HepG2 (cell line): ENCODE measurements at regions not wholly inside any gene's neighbourhood (a gene's known extent, or its start where the extent isn't known, plus 50 kb on each side); places are given as distances from the start of the nearest gene placed in this dataset.

Source experiments
- ATAC-seq: fragments of 200-7000 bp; cut with Tn5 transposase; 3 replicates; pipeline ENCODE4 v1.9.1; 2020; ENCODE audit warnings: mild to moderate bottlenecking, moderate library complexity
- BruUV-seq: library from RNA; stranded (reverse); fragments of 400-500 nt; replicated peaks from 2 replicates; lab custom pipeline; 2021; lab: Mats Ljungman, UMichigan
- CTCF ChIA-PET: fragments of 300-600 bp; formaldehyde crosslinking; extraction: SDS; loops from one replicate; lab custom pipeline; 2021; ENCODE audit warnings: low total read pairs, inconsistent platforms, low intra/inter-chr PET ratio; lab: Yijun Ruan, JAX
- POLR2A ChIA-PET: fragments of 350-600 bp; sonication (Branson Sonifier 250); formaldehyde crosslinking; loops from one replicate; lab custom pipeline; 2020; ENCODE audit warnings: antibody characterized with exemption, inconsistent platforms; lab: Yijun Ruan, JAX
- DNase-seq: peaks from one replicate; pipeline ENCODE4 v3.0.0-alpha.2; 2015; ENCODE audit warnings: low spot score
- FAIRE-seq: peaks from 3 replicates; lab custom pipeline; 2011; peaks lifted over from hg19 to GRCh38; lab: Jason Lieb, UNC
- H2AFZ ChIP-seq: one replicate; pipeline ENCODE4 v1.6.1; 2011; ENCODE audit warnings: low read length, inconsistent platforms
- H3K27ac ChIP-seq: fragments of 300-600 bp; 3 replicates; pipeline ENCODE4 v1.8.0; 2011; ENCODE audit warnings: mixed run types, mild to moderate bottlenecking, mixed read lengths, low read length, inconsistent platforms; ENCODE audit not compliant: insufficient read depth; ENCODE audit errors: extremely low read length
- H3K27me3 ChIP-seq, 2 experiments: fragments of 200-600 bp in 1 of 2; 2 replicates in 1 of 2; 3 replicates in 1 of 2; pipeline versions ENCODE4 v1.6.0 to v1.8.0; 2011; ENCODE audit warnings: low read length in 2 of 2, mild to moderate bottlenecking in 2 of 2, moderate library complexity in 2 of 2, inconsistent platforms in 1 of 2; ENCODE audit not compliant: insufficient read depth in 2 of 2, control insufficient read depth in 1 of 2
- H3K36me3 ChIP-seq, 2 experiments: fragments of 200-600 bp in 1 of 2; replicated peaks in 1 of 2; 2 replicates in 1 of 2; 3 replicates in 1 of 2; pipeline versions ENCODE4 v1.5.1 to v1.8.0; 2011; ENCODE audit warnings: low read length in 2 of 2, inconsistent platforms in 1 of 2; ENCODE audit not compliant: insufficient read depth in 2 of 2, control insufficient read depth in 1 of 2
- H3K4me1 ChIP-seq: 2 replicates; pipeline ENCODE4 v1.5.1; 2012; ENCODE audit warnings: low read length, inconsistent platforms; ENCODE audit not compliant: insufficient read depth
- H3K4me2 ChIP-seq: 2 replicates; pipeline ENCODE4 v1.6.0; 2011; ENCODE audit warnings: low read depth, low read length, inconsistent platforms
- H3K4me3 ChIP-seq, 3 experiments: fragments of 200-600 bp in 1 of 3; sonication (generic), shearing (Covaris generic) in 1 of 3; replicated peaks in 1 of 3; 2 replicates each; pipeline ENCODE4 v1.5.1; 2011 to 2016; ENCODE audit warnings: low read length in 3 of 3, inconsistent platforms in 2 of 3, low read depth in 2 of 3, mild to moderate bottlenecking in 2 of 3, control low read depth in 1 of 3, mixed read lengths in 1 of 3; ENCODE audit not compliant: insufficient read depth in 1 of 3
- H3K79me2 ChIP-seq: one replicate; pipeline ENCODE4 v1.6.1; 2011; ENCODE audit warnings: low read length, inconsistent platforms; ENCODE audit not compliant: insufficient read depth
- H3K9ac ChIP-seq: 2 replicates; pipeline ENCODE4 v1.6.0; 2011; ENCODE audit warnings: mild to moderate bottlenecking, low read depth, low read length, inconsistent platforms; ENCODE audit not compliant: insufficient read depth
- H3K9me3 ChIP-seq: 2 replicates; pipeline ENCODE4 v1.5.1; 2012; ENCODE audit warnings: mild to moderate bottlenecking, low read length
- H4K20me1 ChIP-seq: 2 replicates; pipeline ENCODE4 v1.6.0; 2011; ENCODE audit warnings: inconsistent platforms, mild to moderate bottlenecking, low read length, moderate library complexity; ENCODE audit not compliant: insufficient read depth
- CREB1 ChIP-seq, 2 experiments: fragments of 450-650 bp in 1 of 2; IDR thresholded peaks; 2 replicates each; pipeline ENCODE4 v1.6.1; 2016 to 2017; ENCODE audit warnings: control low read depth in 1 of 2, mild to moderate bottlenecking in 1 of 2, missing compliant biosample characterization in 1 of 2, missing genetic modification characterization in 1 of 2
- FOSL2 ChIP-seq: sonication (generic); formaldehyde crosslinking; IDR thresholded peaks from 2 replicates; pipeline ENCODE4 v1.4.0; 2020; ENCODE audit warnings: missing genetic modification reagents
- GPN1 ChIP-seq: sonication (generic); formaldehyde crosslinking; IDR thresholded peaks from 2 replicates; pipeline ENCODE4 v1.5.1; 2020; ENCODE audit warnings: missing genetic modification reagents, borderline replicate concordance
- MAZ ChIP-seq, 2 experiments: sonication (generic) in 1 of 2; formaldehyde crosslinking in 1 of 2; IDR thresholded peaks; 2 replicates each; pipeline versions ENCODE4 v1.5.0 to v1.6.1; 2012 to 2020; ENCODE audit warnings: low read depth in 2 of 2, mild to moderate bottlenecking in 2 of 2, borderline replicate concordance in 1 of 2, improper control_type of control experiment in 1 of 2, low read length in 1 of 2, missing genetic modification reagents in 1 of 2, moderate library complexity in 1 of 2
- RORA ChIP-seq: sonication (generic); formaldehyde crosslinking; IDR thresholded peaks from 2 replicates; pipeline ENCODE4 v1.5.0; 2020; ENCODE audit warnings: mild to moderate bottlenecking, missing genetic modification reagents, moderate library complexity
- SATB2 ChIP-seq: sonication (generic); formaldehyde crosslinking; IDR thresholded peaks from 2 replicates; pipeline ENCODE4 v1.5.0; 2020; ENCODE audit warnings: missing genetic modification reagents
- ZBTB1 ChIP-seq: sonication (generic); formaldehyde crosslinking; IDR thresholded peaks from 2 replicates; pipeline ENCODE4 v1.4.0; 2020; ENCODE audit warnings: missing genetic modification reagents, borderline replicate concordance
- ZMYM4 ChIP-seq: sonication (generic); formaldehyde crosslinking; IDR thresholded peaks from 2 replicates; pipeline ENCODE4 v1.8.1; 2023; ENCODE audit warnings: mild to moderate bottlenecking, missing genetic modification reagents
- ZNF619 ChIP-seq: sonication (generic); formaldehyde crosslinking; IDR thresholded peaks from 2 replicates; pipeline ENCODE4 v1.4.0; 2020; ENCODE audit warnings: mild to moderate bottlenecking, missing genetic modification reagents
- ZNF773 ChIP-seq: sonication (generic); formaldehyde crosslinking; IDR thresholded peaks from 2 replicates; pipeline ENCODE4 v1.4.0; 2020; ENCODE audit warnings: missing genetic modification reagents, borderline replicate concordance
- ZNF790 ChIP-seq: sonication (generic); formaldehyde crosslinking; IDR thresholded peaks from 2 replicates; pipeline ENCODE4 v1.8.0; 2022; ENCODE audit warnings: missing genetic modification reagents, mild to moderate bottlenecking, borderline replicate concordance
- WGBS: methylation state at CpG from one replicate; pipeline ENCODE4 v1.1.6; 2017; ENCODE audit warnings: low lambda C conversion rate; 5-methylcytosine and 5-hydroxymethylcytosine counted together
- in situ Hi-C: cut with HindIII; loops from 2 replicates; pipeline ENCODE4 v1.10.0; 2017; ENCODE audit warnings: low pct_unique_long_range_greater_than_20kb; ENCODE audit not compliant: extremely low pct_ligation_motif_present
- intact Hi-C: fragments of 100-400 bp; cut with micrococcal nuclease; formaldehyde crosslinking; loops from one replicate; pipeline ENCODE4 v1.10.0; 2022; ENCODE audit not compliant: unreplicated experiment
- TF ChIP-seq, protein P1 (sequence below): sonication (generic); formaldehyde crosslinking; IDR thresholded peaks from 2 replicates; pipeline ENCODE4 v1.5.1; 2020; ENCODE audit warnings: missing genetic modification reagents, mild to moderate bottlenecking, borderline replicate concordance
- TF ChIP-seq, protein P2 (sequence below): sonication (generic); formaldehyde crosslinking; IDR thresholded peaks from 2 replicates; pipeline ENCODE4 v1.5.0; 2020; ENCODE audit warnings: mild to moderate bottlenecking, missing genetic modification reagents
- TF ChIP-seq, protein P3 (sequence below): sonication (generic); formaldehyde crosslinking; IDR thresholded peaks from 2 replicates; pipeline ENCODE4 v1.4.0; 2020; ENCODE audit warnings: mild to moderate bottlenecking, missing genetic modification reagents
- TF ChIP-seq, protein P4 (sequence below): sonication (generic); formaldehyde crosslinking; IDR thresholded peaks from 2 replicates; pipeline ENCODE4 v1.4.0; 2020; ENCODE audit warnings: missing genetic modification reagents, mild to moderate bottlenecking, borderline replicate concordance

DNA sequence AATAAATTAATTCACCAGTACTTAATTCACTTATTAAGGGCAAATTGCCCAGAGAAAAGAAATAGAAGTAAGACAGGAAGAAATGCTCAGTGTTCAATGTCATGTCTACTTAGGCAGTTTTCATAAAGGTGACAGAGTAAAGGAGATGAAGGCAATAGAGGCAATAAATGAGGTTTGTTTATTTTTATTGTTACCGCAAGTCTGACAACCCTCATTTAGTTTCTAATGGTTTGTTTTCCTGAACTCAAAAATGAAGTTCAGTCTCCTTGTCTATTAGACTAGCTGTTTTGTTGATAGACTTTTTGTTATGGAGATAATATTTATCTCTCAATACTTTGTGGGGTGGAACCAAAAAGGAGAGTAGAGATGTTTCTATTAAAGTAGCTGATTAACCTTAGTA, 258.3 kb downstream of the C3orf38 start (continued):
- TF ChIP-seq, protein P1, sequence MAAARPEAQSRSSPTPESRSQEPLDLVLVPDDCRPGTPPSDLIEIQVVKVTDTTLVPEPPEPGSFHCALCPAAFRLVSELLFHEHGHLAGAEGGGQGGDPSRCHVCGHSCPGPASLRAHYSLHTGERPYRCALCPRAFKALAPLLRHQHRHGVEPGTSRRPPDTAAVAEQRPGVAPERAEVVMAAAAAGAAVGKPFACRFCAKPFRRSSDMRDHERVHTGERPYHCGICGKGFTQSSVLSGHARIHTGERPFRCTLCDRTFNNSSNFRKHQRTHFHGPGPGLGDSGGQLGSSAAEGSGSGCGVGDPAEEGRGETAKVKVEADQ (CRISPR knock-in tag) = no peak
- TF ChIP-seq, protein P2, sequence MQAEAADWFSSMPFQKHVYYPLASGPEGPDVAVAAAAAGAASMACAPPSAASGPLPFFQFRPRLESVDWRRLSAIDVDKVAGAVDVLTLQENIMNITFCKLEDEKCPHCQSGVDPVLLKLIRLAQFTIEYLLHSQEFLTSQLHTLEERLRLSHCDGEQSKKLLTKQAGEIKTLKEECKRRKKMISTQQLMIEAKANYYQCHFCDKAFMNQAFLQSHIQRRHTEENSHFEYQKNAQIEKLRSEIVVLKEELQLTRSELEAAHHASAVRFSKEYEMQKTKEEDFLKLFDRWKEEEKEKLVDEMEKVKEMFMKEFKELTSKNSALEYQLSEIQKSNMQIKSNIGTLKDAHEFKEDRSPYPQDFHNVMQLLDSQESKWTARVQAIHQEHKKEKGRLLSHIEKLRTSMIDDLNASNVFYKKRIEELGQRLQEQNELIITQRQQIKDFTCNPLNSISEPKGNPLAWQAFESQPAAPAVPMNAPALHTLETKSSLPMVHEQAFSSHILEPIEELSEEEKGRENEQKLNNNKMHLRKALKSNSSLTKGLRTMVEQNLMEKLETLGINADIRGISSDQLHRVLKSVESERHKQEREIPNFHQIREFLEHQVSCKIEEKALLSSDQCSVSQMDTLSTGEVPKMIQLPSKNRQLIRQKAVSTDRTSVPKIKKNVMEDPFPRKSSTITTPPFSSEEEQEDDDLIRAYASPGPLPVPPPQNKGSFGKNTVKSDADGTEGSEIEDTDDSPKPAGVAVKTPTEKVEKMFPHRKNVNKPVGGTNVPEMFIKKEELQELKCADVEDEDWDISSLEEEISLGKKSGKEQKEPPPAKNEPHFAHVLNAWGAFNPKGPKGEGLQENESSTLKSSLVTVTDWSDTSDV (CRISPR knock-in tag) = no peak
- TF ChIP-seq MAZ (IDR thresholded peaks at IDR 0.05; ENCODE audit: borderline replicate concordance, low read depth, low read length) (no peak), MAZ (CRISPR knock-in tag; IDR thresholded peaks at IDR 0.05; ENCODE audit: low read depth) (no peak), ZMYM4 (no peak)
- TF ChIP-seq, protein P3, sequence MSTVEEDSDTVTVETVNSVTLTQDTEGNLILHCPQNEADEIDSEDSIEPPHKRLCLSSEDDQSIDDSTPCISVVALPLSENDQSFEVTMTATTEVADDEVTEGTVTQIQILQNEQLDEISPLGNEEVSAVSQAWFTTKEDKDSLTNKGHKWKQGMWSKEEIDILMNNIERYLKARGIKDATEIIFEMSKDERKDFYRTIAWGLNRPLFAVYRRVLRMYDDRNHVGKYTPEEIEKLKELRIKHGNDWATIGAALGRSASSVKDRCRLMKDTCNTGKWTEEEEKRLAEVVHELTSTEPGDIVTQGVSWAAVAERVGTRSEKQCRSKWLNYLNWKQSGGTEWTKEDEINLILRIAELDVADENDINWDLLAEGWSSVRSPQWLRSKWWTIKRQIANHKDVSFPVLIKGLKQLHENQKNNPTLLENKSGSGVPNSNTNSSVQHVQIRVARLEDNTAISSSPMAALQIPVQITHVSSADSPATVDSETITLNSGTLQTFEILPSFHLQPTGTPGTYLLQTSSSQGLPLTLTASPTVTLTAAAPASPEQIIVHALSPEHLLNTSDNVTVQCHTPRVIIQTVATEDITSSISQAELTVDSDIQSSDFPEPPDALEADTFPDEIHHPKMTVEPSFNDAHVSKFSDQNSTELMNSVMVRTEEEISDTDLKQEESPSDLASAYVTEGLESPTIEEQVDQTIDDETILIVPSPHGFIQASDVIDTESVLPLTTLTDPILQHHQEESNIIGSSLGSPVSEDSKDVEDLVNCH (CRISPR knock-in tag) = no peak
- TF ChIP-seq, all 625 proteins: peak for 0

DNA sequence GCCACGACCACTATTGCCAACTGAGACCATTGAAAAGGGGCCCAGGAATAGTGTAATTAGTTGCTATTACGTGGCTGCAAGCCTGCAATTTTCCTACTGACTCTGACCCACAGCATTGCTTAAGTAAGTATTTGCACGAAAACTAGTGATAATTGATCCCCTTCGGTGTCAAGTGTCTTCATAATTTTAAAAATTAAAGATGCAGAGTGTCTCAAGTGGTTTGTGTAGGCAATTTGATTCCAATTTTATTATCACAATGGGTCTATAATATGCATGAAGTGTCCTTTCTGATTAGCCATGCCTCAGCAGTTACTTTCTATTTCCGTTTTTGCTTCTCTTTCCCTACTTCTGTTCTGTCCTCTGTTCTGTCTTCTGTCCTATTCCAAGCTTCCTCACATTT, 259.2 kb downstream of the C3orf38 start:
- Histone ChIP-seq H3K4me3 (no peak overlapping the region), H3K36me3 (no peaks in the 10 kb centered on the region), H4K20me1 (no peaks in the 10 kb centered on the region), H3K27ac (no peak overlapping the region), H3K4me1 (no peaks in the 10 kb centered on the region), H2AFZ (no peak overlapping the region), H3K9ac (no peak overlapping the region), H3K79me2 (no peaks in the 10 kb centered on the region), H3K4me2 (no peak overlapping the region), H3K27me3 (no peaks in the 10 kb centered on the region), H3K9me3 (no peaks in the 10 kb centered on the region)
- no peak for DNase-seq
- ChIA-PET POLR2A (no interaction called here), CTCF (no interaction called here)
- WGBS = 0% methylated on average over 5 of the region's 5 CpGs
- FAIRE-seq = no peak
- in situ Hi-C loops = no loop called here
- BruUV-seq = no TSS peak
- ATAC-seq = no peak
- intact Hi-C loops = no loop called here
- TF ChIP-seq ZNF790 (CRISPR knock-in tag) = no peak
- TF ChIP-seq FOSL2 (CRISPR knock-in tag) = no peak
- no peak for TF ChIP-seq ZBTB1 (CRISPR knock-in tag)
- TF ChIP-seq, protein P4, sequence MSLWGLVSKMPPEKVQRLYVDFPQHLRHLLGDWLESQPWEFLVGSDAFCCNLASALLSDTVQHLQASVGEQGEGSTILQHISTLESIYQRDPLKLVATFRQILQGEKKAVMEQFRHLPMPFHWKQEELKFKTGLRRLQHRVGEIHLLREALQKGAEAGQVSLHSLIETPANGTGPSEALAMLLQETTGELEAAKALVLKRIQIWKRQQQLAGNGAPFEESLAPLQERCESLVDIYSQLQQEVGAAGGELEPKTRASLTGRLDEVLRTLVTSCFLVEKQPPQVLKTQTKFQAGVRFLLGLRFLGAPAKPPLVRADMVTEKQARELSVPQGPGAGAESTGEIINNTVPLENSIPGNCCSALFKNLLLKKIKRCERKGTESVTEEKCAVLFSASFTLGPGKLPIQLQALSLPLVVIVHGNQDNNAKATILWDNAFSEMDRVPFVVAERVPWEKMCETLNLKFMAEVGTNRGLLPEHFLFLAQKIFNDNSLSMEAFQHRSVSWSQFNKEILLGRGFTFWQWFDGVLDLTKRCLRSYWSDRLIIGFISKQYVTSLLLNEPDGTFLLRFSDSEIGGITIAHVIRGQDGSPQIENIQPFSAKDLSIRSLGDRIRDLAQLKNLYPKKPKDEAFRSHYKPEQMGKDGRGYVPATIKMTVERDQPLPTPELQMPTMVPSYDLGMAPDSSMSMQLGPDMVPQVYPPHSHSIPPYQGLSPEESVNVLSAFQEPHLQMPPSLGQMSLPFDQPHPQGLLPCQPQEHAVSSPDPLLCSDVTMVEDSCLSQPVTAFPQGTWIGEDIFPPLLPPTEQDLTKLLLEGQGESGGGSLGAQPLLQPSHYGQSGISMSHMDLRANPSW (CRISPR knock-in tag) = no peak
- no peak for TF ChIP-seq ZNF773 (CRISPR knock-in tag)
- no peak for TF ChIP-seq CREB1 (IDR thresholded peaks at IDR 0.05)
- TF ChIP-seq CREB1 (CRISPR knock-in tag; IDR thresholded peaks at IDR 0.05) = no peak
- no peak for TF ChIP-seq SATB2 (CRISPR knock-in tag)
- TF ChIP-seq GPN1 (CRISPR knock-in tag) = no peak
- no peak for TF ChIP-seq ZNF619 (CRISPR knock-in tag)
- no peak for TF ChIP-seq RORA (CRISPR knock-in tag)
